HUDEP-2 (cell line): ENCODE measurements at regions not wholly inside any gene's neighbourhood (a gene's known extent, or its start where the extent isn't known, plus 50 kb on each side); places are given as distances from the start of the nearest gene placed in this dataset.

Experiments
- DNase-seq, 76 experiments: peaks; one replicate each; lab custom pipeline; 2025; ENCODE audit not compliant: unreplicated experiment in 76 of 76; lab: John Stamatoyannopoulos, UW

DNA sequence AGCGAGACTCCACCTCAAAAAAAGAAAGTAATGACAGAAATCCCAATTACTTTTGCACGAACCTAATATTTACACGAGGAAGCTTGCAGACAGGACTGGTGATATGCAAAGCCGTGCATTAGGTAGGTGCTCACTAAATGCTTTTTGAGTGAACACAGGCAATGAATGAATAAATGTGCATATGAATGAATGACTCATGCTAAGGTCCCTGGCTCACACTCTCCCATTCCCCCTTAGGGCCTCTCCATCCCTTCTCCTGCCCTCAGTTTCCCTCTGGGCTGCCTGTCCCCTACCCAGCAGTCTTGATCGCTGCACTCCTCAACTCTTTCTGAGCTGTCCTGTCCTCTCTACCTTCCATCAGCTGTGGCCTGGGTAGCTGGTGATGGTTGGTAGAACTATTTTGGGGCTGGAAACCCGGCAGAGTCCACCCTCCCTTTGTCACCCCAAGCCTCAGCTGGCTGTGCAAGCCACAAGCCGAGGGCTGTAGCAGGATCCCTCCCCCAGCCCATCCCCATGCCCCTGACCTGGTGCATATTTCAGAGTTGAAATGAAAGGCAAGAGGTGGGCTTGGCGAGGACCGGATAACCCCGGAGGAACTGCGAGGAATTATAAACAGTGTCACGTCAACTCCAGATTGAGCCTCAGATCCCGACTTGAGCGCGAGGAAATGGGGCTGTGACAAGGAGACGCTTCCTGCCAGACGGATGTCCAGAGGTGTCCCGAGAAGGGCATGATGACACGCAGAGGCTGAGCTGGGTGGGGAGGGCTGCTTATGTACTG lies 191.7 kb upstream of the GSC start:
- no peak for DNase-seq

DNA sequence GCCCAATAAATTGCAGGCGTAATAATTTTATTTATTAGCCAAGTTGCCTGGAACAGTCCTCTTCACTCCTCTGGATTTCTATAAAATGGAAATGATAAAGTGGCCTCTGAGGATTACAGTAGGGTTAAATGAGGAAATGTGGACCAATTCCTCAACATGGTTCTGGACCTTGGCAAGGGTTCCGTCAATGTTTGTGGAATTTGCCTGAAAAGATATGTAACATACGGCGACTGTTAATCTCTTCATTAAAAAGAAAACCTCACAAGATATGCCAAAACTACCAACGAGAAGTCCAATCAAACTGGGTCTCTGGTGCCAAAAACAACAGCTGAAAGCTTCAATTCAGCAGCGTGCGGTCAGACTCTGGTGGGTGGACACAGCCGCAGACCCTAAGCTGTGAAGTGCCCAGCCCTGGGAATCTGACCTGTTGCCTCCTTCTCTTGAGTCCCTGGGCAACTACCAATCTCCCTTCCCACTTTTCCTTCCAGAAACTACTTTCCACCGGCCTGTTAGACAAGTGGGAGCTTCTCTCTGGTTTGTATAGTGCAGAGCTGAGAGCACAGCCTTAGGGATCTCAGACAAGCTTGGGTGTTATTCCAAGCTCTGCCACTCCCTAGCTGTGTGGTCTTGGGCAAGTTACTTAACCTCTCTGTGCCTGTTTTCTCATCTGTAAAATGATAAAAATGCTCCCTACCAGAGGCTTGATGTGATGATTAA lies 190.5 kb upstream of the GSC start:
- DNase-seq, result no peak

DNA sequence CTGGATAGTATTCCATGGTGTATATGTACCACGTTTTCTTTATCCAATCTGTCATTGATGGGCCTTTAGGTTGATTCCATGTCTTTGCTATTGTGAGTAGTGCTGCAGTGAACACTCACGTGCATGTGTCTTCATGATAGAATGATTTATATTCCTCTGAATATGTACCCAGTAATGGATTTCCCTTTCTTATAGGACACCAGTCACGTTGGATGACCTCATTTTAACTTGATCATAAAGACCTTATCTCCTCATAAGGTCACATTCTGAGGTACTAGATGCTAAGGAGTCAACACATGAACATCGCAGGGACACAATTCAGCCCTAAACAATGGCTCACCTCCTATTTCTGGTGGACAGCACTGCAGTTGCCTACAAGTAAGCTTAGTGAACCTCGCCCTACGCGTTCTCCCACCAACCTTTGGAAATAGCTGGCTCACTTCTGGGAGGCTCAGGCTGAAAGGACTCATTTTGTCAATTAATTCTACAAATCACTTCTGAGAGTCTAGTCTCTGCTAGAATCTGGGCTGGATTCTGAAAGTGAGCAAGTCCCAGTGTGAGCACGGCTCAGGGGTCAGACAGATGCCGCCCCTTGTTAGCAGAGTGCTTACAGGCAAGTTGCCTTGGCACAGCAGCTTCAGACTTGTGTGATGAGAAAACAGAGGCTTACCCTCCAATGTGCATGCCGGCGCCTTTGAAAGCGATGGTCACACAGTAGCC lies 183.8 kb upstream of the GSC start:
- DNase-seq, result no peak

DNA sequence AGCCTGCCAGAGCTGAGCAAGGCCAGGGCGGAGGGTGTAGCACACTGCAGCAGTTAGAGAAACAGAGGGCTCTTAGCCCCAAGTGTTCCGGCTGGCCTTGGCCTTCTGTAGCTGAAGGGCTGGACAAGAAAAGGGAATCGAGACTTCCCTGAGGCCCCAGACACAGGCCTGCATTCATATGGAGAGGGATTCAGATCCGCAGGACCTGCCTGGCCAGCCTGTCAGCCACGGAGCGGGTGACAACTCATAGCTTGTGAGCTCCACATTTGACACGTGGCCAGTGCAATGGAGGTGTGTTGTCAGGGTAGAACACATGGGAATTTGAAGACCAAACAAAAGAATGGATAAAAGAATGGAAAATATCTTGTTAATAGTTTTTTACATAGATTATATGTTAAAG lies 182.2 kb upstream of the GSC start:
- DNase-seq, result no peak

DNA sequence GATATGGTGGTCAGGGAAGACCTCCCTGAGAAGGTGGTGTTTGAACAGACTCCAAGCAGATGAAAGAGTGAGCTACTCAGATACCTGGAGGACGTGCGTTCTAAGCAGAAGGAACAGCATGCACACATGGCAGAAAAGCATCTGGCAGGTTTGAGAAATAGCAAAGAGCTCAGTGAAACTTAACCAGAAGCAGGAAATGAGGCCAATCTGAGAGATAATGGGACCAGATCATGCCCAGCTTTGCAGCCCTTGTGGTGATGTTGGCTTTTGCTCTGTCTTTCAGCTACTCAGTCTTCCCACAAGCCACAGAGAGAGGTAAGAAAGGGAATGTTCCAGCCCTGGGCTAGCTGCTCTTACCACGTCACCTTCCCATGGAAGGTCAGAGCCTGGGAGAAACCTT lies 176.3 kb upstream of the GSC start:
- no peak for DNase-seq

DNA sequence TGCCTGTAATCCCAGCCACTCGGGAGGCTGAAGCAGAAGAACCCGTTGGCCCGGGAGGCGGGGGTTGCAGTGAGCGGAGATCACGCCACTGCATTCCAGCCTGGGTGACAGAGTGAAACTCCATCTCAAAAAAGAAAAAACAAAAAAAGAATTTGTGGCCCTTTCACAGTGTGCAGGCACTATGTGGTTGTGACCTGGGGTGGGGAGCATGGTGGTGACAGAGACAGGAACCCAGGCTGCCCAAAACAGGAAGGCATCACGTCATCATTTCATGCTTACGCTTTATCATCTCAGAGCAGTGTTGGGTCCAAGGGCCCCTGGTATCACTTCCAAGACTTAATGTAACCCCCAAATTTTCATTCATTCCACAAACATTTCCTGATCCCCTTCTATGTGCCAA lies 175.7 kb upstream of the GSC start:
- no peak for DNase-seq

DNA sequence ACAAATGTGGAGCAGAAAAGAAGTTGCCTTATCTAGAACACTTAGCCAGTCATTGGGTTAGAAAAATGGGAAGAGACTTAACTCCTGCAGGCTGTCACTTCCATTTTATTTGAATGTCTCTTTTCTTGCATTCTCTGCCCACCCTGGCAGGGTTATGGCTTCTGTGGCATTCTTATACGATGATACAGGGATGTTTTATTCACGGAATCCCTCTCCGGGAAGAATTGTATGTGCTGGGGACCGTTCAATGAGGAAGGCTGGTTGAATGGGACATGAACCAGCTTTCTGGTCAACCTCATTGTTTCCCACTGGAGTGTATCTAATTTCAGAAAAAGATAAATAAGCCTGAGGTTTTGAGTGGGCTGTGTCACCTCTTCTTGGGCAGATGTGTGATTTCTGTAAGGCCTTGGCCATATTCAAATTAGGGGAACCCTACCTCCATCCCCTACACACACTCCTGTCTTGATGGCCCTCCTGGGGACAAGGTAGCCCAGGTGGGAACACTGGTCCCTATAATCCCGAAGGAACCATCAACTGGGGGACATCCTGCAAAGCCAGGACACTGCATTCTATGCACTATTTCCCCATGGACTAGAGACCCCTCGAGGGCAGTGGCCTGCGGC lies 174.8 kb upstream of the GSC start:
- no peak for DNase-seq

DNA sequence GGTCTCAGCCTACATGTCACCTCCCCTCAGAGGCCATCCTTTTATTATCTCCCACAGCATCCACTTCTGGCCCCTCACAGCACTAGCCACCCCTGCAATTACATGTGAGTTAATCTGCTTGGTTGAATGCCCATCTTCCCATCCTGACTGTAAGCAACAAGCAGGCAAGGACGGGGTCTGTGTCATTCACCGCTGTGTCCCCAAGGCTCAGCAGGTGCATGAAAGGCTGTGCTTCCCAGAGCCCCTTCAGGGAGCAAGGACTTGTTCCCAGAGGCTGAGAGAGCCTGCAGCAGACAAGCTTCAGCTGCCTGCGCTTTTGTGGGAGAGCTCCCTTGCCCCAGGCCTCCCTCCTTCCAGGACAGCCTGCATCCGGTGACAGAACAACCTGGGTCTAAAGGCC lies 172.7 kb upstream of the GSC start:
- DNase-seq, result no peak

DNA sequence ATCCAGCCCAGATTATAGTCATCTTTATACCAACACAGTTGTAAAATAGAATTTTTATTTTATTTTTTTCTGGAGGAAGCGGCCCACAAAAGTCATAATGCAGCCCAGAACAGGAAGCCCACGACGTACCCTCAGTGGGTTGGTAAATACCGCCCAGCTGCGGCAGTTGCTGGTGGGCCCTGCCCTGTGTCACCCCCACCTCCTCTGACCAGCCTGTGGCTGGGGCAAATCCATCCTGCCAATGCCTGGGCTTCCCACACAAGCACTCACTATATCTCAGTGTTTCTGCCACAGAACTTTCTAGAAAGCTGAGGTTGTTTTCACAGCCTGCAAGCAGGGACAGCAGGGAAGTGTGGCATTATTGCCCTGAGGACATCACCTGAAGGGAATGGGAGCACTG lies 171.4 kb upstream of the GSC start:
- DNase-seq, result no peak

DNA sequence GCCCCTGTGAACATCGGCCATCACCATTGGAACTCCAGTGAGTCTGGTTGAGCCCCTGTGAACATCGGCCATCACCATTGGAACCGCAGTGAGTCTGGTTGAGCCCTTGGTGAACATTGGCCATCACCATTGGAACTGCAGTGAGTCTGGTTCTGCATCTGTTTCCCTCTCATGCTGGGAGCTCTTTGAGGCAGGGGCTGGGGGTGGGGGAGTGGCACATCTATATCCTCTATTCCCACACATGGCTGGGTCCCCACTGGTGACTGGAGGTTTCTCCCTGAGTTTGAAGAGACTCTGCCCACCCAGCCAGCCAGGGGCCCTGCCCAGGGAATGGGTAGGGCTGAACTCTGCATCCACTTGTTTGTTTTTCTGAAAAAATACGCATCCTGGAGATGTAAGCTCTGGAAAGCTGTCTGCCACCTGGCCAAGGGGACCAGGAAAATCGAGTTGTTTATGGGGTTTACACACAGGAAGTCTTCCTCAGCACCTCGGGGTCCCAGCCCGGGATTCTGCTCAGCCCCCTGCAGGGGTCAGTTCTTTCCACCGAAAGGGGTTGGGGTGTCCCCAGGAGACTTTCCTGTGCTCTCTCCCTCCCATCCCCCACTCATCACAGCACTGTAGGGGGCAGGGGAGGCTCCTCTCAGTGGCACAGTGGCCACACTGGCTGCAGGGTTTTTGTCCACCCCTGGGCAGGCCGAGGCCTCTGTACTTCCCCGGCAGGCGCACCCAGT lies 170.5 kb upstream of the GSC start:
- DNase-seq, result no peak

DNA sequence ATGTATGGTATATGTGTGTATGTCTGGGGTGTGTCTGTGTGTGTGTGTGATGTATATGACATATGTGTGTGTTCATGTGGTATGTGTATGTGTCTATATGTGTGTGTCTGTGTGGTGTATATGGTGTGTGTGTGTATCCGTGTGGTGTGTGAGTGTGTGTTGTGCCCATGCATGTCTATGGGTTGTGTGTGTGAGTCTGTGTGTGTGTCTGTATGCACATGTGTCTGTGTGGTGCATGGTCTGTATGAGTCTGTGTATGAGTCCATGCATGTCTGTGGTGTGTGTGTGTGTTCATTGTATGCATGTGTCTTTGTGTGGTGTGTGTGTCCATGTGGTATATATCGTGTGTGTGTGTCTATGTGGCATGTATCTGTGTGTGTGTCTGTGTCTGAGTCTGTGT lies 168.1 kb upstream of the GSC start:
- DNase-seq, result no peak

DNA sequence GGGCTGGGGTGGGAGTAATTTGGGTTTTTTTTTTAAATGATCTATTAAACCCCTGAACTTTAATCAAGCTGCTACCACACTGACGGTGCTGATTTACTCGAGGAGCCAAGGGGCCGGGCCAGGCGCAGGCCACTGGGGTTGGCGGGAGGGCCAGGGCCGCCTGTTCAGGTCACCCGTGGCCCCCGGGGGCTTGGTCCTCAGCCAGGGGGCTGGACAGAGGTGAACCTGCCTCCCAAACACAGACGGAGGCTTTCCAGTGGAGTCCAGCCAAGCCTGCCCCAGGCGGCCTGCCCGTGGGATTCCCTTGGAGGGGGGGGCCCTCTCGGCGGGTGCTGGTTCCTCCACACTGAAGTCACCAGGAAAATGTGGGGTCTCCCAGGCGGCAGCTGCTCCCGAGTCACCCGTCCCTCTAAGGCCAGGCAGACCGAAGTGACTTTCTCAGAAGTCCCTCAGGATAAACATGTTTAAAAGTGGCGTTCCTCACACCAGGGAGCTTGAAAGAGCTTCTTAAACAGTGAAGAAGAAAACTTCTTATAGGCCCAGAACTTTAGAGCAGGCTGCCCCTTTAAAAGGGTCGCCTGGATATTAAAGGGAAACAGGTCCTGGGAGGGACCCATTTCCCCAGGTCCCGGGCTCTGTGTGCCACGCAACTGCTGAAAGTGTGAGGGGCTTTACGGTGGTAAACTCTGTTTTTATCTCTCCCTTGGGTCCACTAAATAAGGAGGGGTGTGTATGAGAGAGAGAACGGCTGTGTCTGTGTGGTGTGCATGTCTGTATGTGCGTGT lies 167.2 kb upstream of the GSC start:
- no peak for DNase-seq

DNA sequence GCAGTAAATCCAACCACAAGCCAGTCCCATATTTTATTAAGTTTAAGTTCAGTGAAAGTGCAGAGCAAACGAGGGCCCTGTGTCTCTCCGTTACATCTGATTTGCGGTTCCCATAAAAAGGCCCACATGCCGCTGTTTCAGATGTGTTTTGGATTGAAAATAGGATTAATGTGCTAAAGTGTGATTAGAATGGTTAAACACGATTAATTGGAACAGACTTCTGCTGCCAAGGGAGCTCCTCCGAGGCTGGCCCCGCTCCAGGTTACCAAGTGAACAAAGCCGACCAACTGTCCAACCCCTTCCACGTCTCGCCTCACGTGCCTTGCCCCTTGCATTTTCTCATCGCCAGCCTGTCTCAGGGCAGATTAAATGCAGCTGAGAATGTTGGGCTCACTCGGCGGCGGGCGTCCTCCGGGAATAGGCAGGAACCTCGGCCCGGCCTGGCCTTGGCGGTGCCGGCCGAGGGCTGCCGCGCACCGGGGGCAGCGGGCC lies 166.5 kb upstream of the GSC start:
- no peak for DNase-seq

DNA sequence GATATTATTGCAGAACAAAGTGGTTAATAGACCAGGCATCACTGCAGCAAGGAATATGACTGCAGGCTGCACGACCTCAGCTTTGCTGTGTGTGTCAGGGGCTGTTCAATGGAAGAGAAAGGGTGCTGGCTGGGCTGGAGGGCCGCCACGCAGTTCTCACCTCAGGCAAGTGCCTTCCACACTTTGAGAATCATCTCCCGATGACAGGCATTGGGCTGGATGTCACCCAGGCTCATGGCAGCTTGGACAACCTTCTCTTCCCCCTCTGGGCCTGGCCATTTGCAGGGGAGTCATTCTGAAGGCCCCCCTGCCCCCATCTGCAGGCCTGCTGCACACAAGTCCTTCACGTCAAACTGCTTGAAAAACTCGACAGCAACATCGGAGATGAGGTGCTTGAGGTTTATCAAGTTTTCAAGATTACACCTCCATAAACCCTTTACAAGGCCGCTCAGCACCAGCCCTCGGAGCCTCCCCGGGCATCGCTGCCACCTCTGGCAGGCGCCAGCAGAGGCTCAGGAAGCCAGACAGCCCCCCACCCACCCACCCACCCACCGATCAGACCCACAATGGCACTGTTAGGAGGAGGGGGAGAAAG lies 165.9 kb upstream of the GSC start:
- no peak for DNase-seq

DNA sequence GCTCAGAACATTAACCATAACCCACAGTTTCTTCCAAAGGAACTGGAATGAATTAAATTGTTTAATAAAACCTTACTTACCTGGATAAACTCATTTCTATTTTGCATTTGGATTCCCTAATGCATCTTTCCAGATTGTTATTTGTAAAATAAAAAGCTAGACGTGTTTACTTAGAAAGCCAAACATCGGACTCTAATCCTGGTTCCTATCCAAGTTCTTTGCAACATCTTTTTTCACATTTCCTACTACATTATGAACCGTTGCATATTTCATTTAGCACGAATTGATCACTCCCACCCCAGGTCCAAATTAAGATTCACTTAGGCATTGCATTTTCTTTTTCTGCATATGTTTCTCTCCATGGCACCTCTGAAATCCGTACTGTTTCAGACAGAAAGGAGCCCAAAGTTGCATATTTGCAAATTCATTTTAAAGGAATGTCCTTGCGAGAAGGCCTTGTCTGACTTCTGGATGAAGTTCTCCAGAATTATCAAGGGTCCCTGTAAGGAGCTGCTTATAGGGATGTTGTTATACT lies 164.4 kb upstream of the GSC start:
- no peak for DNase-seq

DNA sequence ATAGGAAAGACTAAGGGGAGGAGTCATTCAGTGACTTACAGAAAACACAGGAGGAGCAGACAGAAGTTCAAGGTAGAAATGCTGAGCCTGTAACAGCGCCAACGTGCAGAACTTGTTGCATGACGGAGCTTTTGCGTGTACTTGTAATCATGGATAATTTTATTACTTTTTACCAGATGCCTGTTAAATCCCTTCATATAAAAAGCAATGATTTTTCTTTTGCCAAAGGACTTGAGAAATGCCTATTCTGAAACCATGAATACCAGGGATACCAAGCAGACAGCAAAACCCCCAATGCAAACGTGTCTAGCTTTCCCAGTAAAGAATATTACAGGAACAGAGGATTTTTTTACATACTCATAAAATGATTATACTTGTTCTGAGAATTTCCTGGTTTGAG lies 163.6 kb upstream of the GSC start:
- DNase-seq, result no peak

DNA sequence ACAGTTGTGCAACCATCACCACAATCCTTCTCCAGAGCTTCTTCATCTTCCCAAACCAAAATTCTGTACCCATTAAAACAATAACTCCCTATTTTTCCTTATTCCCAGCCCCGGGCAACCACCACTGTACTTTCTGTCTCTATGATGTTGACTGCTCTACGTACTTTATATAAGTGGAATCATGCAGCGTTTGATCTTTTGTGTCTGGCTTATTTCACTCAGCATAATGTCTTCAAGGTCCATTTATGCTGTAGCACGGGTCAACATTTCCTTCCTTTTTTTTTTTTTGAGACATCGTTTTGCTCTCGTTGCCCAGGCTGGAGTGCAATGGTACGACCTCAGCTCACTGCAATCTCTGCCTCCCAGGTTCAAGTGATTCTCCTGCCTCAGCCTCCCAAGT lies 162.7 kb upstream of the GSC start:
- DNase-seq, result no peak

DNA sequence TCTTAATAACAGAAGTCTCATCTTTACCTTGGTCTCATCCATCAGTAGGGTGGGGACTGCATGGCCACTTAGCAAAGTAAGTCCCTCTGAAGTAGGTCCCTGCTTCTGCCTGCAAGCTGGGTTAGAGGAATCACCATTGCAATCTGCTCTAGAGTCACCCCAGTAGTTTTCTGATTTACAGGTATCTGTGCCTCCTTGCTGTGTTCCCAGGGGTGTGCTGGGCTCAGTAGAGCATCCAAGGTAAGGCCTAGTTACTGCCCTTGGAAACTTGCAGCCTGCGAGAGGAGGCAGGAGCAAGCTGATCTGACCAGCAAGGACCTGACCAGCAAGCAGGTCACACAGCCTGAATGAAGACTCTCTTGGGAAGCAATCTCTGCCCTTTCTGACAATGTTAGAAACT lies 160.8 kb upstream of the GSC start:
- DNase-seq, result no peak

DNA sequence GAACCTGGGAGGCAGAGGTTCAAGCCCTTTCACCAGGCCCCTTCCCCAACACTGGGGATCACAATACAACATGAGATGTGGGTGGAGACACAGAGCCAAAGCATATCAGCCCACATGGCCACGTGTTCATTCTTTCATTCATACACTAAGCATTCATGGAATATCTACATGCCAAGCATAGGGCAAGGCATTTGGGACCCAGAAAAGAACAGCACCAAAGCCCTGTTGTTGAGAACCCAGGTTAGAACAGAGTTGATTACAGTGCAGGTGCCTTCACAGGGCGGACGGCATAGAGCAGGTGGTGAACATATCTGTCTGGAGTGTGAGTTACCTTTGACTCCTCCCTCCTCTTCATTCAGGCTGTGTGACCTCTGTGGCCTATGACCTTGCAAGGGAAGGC lies 159.4 kb upstream of the GSC start:
- no peak for DNase-seq
